HG03159 (cell line): ENCODE measurements at regions not wholly inside any gene's neighbourhood (a gene's known extent, or its start where the extent isn't known, plus 50 kb on each side); places are given as distances from the start of the nearest gene placed in this dataset.

Source experiments
- ATAC-seq: cut with Tn5 transposase; IDR thresholded peaks from one replicate; pipeline ENCODE4 v1.9.1; 2021; ENCODE audit warnings: mild to moderate bottlenecking, moderate library complexity; ENCODE audit not compliant: unreplicated experiment

GRCh38 chr2:6326958-6327357 lies 538.7 kb downstream of the CMPK2 start:
- ATAC-seq = no peak

GRCh38 chr2:6336752-6337471 lies 528.8 kb downstream of the CMPK2 start:
- ATAC-seq = no peak

GRCh38 chr2:6337472-6337820 lies 528.3 kb downstream of the CMPK2 start:
- ATAC-seq = no peak

- ATAC-seq = no peak
Measured at GRCh38 chr2:6341588-6342129, 524.0 kb downstream of the CMPK2 start.

GRCh38 chr2:6342273-6342920 lies 523.3 kb downstream of the CMPK2 start:
- no peak for ATAC-seq

DNA sequence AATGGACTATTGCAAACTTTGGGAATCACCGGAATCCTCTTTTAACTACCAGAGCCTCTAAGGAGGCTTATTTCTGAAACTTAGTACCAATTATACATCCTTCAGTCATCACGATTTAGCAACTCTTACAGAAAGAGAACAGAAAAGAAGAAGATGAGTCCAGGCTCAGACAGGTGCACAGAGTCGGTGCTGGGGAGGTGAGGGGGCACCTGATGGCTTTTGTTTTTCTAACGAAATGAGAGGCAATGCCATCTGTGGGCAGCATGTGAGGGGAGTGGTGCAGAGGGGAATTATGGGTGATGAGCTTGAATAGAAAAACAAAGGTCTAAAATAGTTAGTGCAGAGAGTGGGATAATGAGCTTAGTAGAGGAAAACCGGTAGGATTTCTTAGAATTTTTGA lies 522.6 kb downstream of the CMPK2 start:
- no peak for ATAC-seq

DNA sequence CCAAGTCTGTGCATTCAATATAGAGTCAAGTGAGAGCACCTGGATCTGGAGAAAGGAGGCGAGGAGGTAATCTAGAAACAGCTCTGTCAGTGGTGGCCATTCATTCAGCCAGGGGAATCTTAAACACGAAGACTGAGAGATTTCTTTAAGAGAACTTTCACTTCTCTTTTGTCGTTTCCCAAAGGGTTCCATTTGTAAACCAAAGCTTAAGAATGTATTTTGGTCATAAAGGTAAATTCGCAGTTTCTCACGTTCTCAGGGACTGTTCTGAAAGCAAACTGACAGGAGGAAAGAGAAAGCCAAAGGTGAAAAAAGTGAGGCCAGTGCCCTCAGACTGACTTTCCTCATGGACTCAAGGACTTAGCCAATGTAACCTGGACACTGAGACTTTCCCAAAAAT lies 513.5 kb downstream of the CMPK2 start:
- peak; percentile 90 for ATAC-seq

GRCh38 chr2:6352906-6353515 lies 512.7 kb downstream of the CMPK2 start:
- ATAC-seq = no peak

DNA sequence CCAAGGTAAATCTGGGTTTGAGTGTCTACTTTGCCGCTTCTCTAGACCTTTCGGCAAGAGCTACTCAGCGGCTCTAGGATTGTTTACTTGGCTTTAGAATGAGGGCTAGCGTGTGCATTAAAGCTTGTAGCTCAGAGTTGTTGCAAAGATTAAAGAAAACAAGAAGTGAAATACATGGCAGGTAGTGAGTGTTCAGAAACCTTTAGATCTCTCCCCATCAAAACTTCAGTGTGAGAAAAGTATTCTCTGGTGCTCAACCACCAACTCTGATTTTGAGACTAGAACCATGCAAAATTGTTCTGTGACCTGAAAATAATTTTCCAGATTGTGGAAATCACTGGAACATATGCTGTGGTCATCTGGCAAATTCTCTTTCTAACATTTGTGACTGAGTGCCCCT lies 512.0 kb downstream of the CMPK2 start:
- ATAC-seq = peak; percentile 50

- ATAC-seq = no peak
Measured at GRCh38 chr2:6354546-6354945, 511.2 kb downstream of the CMPK2 start.

DNA sequence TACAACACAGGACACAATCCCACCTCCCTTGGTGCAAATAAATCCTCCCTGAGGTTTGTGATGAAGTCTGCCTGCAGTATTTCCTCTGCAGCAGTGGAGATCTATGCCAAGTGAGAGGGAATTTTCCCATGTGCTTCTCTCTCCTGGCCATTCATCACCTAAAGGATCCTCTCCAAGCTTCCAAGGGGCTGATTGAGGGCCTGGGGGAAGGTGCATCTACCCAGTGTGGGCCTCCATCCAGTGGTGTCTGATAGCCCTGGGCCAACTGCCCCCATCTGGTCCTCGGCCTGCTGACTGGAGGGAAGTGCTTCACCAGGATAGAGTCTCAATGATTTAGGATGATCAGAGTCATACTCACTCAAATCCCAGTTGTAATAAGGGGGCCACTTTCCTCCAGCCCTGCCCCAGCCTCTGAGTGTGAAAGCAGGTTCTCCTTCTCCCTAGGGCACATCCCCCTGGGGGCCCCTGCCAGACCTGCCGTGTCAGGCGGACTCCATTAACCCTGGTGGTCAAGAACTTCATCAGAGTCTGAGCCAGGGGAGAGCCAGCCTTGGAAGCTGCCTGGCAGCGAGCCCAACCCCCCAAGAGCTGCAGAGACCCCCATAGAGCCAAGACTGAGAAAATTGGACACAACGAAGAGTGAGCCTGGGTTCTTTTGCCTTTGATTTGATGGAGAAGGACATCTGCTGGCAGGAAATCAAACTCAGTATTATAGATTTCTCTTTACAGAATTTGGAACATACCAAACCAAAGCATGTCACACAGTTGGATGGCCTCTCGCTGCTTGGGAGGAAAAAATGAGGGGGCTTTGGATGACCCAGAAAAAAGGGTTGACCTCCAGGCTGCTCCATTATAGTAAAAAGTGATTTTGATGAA lies 509.6 kb downstream of the CMPK2 start:
- ATAC-seq = no peak

DNA sequence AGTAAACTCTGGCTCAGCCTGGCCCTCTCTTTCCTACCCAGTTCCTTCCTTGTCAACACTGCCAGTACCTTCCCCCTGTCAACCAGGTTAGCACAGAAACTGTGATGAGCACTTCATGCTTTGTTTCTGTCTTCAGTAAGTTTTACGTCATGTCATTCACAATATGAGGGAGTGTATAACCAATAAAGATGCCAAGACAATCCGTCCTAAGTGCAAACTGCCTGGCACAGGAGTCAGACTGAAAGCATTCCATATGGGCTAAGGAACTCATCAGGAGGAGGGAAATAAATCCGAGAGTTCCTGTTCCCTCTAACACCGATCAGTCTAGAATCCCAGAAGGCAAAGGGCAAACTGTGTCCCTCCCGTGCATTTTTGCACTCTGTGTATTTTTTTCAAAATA lies 507.2 kb downstream of the CMPK2 start:
- ATAC-seq = no peak

DNA sequence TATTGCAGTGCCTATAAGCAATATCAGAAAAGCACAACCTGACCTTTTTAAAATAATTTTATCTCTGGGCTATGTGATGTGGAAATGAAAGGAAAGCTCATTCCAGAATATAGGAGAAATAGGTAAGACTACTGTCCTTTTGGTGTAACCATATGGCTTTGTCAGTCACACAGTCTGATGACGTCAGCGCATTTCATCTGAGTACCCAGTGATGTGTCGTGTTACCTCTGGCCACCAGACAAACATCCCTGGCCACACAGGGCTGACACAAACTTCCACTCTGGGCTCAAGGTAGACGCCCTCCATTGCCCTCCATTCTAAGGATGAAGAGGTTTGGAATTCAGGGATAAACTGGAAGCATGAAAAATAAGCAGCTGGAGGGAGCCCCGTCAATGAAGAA lies 506.7 kb downstream of the CMPK2 start:
- no peak for ATAC-seq

GRCh38 chr2:6359964-6360363 lies 505.7 kb downstream of the CMPK2 start:
- ATAC-seq = no peak

DNA sequence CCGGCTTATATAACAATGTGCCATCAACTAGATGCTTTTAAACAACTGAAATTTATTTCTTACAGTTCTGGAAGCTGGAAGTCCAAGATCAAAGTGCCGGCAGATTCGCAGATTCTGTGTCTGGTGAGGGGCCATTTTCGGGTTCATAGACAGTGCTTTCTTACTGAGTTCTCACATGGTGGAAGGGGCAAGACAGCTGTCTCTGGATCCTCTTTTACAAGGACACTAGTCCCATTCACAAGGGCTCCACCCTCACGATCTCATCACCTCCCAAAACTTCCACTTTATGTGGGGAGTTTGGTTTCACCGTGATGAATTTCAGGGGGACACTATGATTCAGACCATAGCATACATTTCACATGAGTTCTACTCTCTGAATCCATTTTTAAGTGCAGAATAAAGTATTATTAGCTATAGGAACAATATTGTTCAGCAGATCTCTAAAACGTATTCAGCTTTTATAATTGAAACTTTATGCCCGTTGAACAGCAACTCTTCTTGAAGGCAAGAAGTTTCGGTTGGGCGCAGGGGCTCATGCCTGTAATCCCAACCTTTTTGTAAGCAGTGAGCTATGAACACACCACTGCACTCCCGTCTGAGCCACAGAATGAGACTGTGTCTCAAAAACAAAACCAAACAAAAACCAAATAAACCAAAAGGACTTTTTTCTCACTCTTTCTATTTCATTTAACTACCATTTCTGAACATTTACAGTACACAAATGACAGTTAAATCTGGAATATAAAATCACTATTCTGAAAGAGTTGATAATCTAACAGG lies 502.8 kb downstream of the CMPK2 start:
- no peak for ATAC-seq

GRCh38 chr2:6368281-6368680 lies 497.4 kb downstream of the CMPK2 start:
- ATAC-seq = no peak

DNA sequence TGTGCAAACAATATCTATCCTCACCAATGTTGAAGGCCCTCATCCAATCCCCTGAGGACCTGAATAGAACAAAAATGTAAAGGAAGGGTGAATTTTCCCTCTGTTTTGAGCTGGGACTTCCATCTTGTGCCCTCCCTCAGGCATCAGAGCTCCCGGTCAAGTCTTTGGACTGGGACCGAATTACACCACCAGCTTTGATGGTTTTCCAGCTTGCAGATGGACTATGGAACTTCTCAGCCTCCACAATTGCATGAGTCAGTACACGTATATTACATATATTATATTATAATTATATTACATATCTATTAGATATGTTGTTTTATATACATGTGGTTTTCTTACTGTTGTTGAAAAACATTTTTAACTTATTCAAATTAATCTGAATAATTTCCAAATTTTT lies 496.4 kb downstream of the CMPK2 start:
- ATAC-seq = no peak

DNA sequence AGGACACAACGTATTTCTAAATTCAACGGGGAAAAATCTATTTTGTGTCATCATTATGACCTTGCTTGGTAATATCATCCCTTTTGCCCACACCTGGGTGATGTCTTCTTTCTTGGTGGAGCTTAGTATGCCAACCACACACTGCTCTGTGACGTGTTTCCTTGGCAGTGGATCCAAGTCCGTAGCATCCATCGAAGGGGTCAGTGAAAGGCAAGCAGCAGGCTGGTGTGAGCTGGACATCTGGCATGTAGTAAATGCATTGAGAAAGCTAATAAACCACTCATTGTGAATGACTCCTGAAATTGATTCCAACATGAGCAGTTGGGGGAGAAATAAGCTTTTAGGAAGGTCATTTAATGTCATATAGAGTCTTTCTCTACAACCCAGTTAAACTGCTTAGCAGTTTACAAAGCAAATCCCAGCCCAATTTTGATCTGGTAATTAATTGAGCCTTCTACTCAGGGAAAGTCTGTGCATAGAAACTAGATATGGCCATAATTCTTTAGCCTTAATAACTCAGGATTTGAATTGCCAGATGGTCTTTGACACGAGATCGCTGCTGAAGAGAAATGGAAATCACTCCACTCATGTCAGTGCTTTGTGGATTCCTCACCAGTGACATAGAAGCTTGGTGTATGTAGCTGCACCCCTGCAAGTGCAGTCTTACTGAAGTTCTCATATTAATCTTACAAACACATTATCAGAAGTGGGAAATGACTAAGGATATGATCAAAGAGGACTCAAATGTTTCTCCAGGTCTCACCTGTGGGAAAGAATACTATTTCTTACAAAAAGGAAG lies 494.8 kb downstream of the CMPK2 start:
- ATAC-seq = no peak

DNA sequence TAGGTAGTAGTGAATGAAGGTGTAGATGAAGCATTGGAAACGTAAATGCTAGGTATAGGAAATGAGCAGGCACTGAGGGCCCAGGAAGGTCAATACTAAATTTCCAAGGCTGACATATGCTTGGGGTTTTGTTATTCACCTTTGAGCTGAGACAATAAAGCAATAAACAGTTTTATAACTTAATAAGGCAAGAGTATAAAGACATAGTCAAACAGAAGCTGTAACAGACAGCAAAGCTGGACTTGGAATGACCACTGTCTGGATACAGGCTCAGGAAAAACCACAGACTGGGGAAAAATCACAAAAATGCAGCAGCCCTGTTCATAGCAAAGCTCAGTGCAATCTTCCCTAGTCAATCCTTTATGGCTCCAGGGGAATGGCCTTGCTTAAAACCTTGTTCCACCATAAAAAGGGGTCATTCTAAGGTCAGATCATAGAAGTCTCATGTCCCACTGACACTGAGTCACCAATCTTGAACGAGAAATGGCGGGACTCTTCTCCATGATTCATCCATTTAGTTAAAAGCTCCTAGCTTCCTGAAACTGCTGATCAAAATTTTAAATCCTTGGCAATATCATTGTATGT lies 493.3 kb downstream of the CMPK2 start:
- no peak for ATAC-seq
